ENCODE measurements at regions not wholly inside any gene's neighbourhood (a gene's known extent, or its start where the extent isn't known, plus 50 kb on each side); places are given as distances from the start of the nearest gene placed in this dataset.

- no peak overlapping the region for H3K4me3 ChIP-seq (ENCODE audit: low read depth, low read length)
- DNase-seq (ENCODE audit: low read depth) = no peak
- TF ChIP-seq CTCF (IDR thresholded peaks at IDR 0.05; ENCODE audit: low read depth, low read length) = no peak
- no peak for TF ChIP-seq POLR2A (IDR thresholded peaks at IDR 0.05; ENCODE audit: extremely low read depth, insufficient read length)
Observed at GRCh38 chr2:217151509-217152206, 291.8 kb upstream of the TNP1 start.

- no peak for TF ChIP-seq MYC (IDR thresholded peaks at IDR 0.05; ENCODE audit: low read depth, low read length)
- no peak for TF ChIP-seq MAX (IDR thresholded peaks at IDR 0.05; ENCODE audit: low read depth, low read length)
- no peak for TF ChIP-seq CTCF (IDR thresholded peaks at IDR 0.05; ENCODE audit: low read depth, low read length)
- H3K4me3 ChIP-seq (ENCODE audit: low read depth, low read length) = no peak overlapping the region
- no peak for DNase-seq (ENCODE audit: low read depth)
Observed at GRCh38 chr2:217150236-217150635, 290.4 kb upstream of the TNP1 start.

GRCh38 chr2:217149087-217149660 lies 289.3 kb upstream of the TNP1 start:
- TF ChIP-seq POLR2A (IDR thresholded peaks at IDR 0.05; ENCODE audit: extremely low read depth, insufficient read length) (no peak), MAX (IDR thresholded peaks at IDR 0.05; ENCODE audit: low read depth, low read length) (no peak), CTCF (IDR thresholded peaks at IDR 0.05; ENCODE audit: low read depth, low read length) (no peak), MYC (IDR thresholded peaks at IDR 0.05; ENCODE audit: low read depth, low read length) (no peak)
- peak; percentile 10 for DNase-seq (ENCODE audit: low read depth)
- H3K4me3 ChIP-seq (ENCODE audit: low read depth, low read length) = no peak overlapping the region

- DNase-seq (ENCODE audit: low read depth) = no peak
- TF ChIP-seq CTCF (IDR thresholded peaks at IDR 0.05; ENCODE audit: low read depth, low read length) = no peak
Observed at GRCh38 chr2:217147818-217148217, 288.0 kb upstream of the TNP1 start.

GRCh38 chr2:217146956-217147355 lies 287.1 kb upstream of the TNP1 start:
- TF ChIP-seq POLR2A (IDR thresholded peaks at IDR 0.05; ENCODE audit: extremely low read depth, insufficient read length) (no peak), MYC (IDR thresholded peaks at IDR 0.05; ENCODE audit: low read depth, low read length) (no peak), CTCF (IDR thresholded peaks at IDR 0.05; ENCODE audit: low read depth, low read length) (no peak), MAX (IDR thresholded peaks at IDR 0.05; ENCODE audit: low read depth, low read length) (no peak)
- H3K4me3 ChIP-seq (ENCODE audit: low read depth, low read length) = no peak overlapping the region
- no peak for DNase-seq (ENCODE audit: low read depth)

More at GRCh38 chr2:217147818-217148217, 288.0 kb upstream of the TNP1 start:
- no peak overlapping the region for H3K4me3 ChIP-seq (ENCODE audit: low read depth, low read length)

GRCh38 chr2:217142649-217143266 lies 282.9 kb upstream of the TNP1 start:
- H3K4me3 ChIP-seq (ENCODE audit: low read depth, low read length) = no peak overlapping the region
- DNase-seq (ENCODE audit: low read depth) = peak; percentile 53
- TF ChIP-seq MYC (IDR thresholded peaks at IDR 0.05; ENCODE audit: low read depth, low read length) (no peak), POLR2A (IDR thresholded peaks at IDR 0.05; ENCODE audit: extremely low read depth, insufficient read length) (no peak), CTCF (IDR thresholded peaks at IDR 0.05; ENCODE audit: low read depth, low read length) (peak; percentile 80)

Measured in NB4 (cell line).